HepG2 (cell line): ENCODE measurements at regions not wholly inside any gene's neighbourhood (a gene's known extent, or its start where the extent isn't known, plus 50 kb on each side); places are given as distances from the start of the nearest gene placed in this dataset.

ENCODE experiments used
- ATAC-seq: fragments of 200-7000 bp; cut with Tn5 transposase; 3 replicates; pipeline ENCODE4 v1.9.1; 2020; ENCODE audit warnings: mild to moderate bottlenecking, moderate library complexity
- BruUV-seq: library from RNA; stranded (reverse); fragments of 400-500 nt; replicated peaks from 2 replicates; lab custom pipeline; 2021; lab: Mats Ljungman, UMichigan
- CTCF ChIA-PET: fragments of 300-600 bp; formaldehyde crosslinking; extraction: SDS; loops from one replicate; lab custom pipeline; 2021; ENCODE audit warnings: low total read pairs, inconsistent platforms, low intra/inter-chr PET ratio; lab: Yijun Ruan, JAX
- POLR2A ChIA-PET: fragments of 350-600 bp; sonication (Branson Sonifier 250); formaldehyde crosslinking; loops from one replicate; lab custom pipeline; 2020; ENCODE audit warnings: antibody characterized with exemption, inconsistent platforms; lab: Yijun Ruan, JAX
- DNase-seq: peaks from one replicate; pipeline ENCODE4 v3.0.0-alpha.2; 2015; ENCODE audit warnings: low spot score
- FAIRE-seq: peaks from 3 replicates; lab custom pipeline; 2011; peaks lifted over from hg19 to GRCh38; lab: Jason Lieb, UNC
- H2AFZ ChIP-seq: one replicate; pipeline ENCODE4 v1.6.1; 2011; ENCODE audit warnings: low read length, inconsistent platforms
- H3K27ac ChIP-seq: fragments of 300-600 bp; 3 replicates; pipeline ENCODE4 v1.8.0; 2011; ENCODE audit warnings: mixed run types, mild to moderate bottlenecking, mixed read lengths, low read length, inconsistent platforms; ENCODE audit not compliant: insufficient read depth; ENCODE audit errors: extremely low read length
- H3K27me3 ChIP-seq, 2 experiments: fragments of 200-600 bp in 1 of 2; 2 replicates in 1 of 2; 3 replicates in 1 of 2; pipeline versions ENCODE4 v1.6.0 to v1.8.0; 2011; ENCODE audit warnings: low read length in 2 of 2, mild to moderate bottlenecking in 2 of 2, moderate library complexity in 2 of 2, inconsistent platforms in 1 of 2; ENCODE audit not compliant: insufficient read depth in 2 of 2, control insufficient read depth in 1 of 2
- H3K36me3 ChIP-seq, 2 experiments: fragments of 200-600 bp in 1 of 2; replicated peaks in 1 of 2; 2 replicates in 1 of 2; 3 replicates in 1 of 2; pipeline versions ENCODE4 v1.5.1 to v1.8.0; 2011; ENCODE audit warnings: low read length in 2 of 2, inconsistent platforms in 1 of 2; ENCODE audit not compliant: insufficient read depth in 2 of 2, control insufficient read depth in 1 of 2
- H3K4me1 ChIP-seq: 2 replicates; pipeline ENCODE4 v1.5.1; 2012; ENCODE audit warnings: low read length, inconsistent platforms; ENCODE audit not compliant: insufficient read depth
- H3K4me2 ChIP-seq: 2 replicates; pipeline ENCODE4 v1.6.0; 2011; ENCODE audit warnings: low read depth, low read length, inconsistent platforms
- H3K4me3 ChIP-seq, 3 experiments: fragments of 200-600 bp in 1 of 3; sonication (generic), shearing (Covaris generic) in 1 of 3; replicated peaks in 1 of 3; 2 replicates each; pipeline ENCODE4 v1.5.1; 2011 to 2016; ENCODE audit warnings: low read length in 3 of 3, inconsistent platforms in 2 of 3, low read depth in 2 of 3, mild to moderate bottlenecking in 2 of 3, control low read depth in 1 of 3, mixed read lengths in 1 of 3; ENCODE audit not compliant: insufficient read depth in 1 of 3
- H3K79me2 ChIP-seq: one replicate; pipeline ENCODE4 v1.6.1; 2011; ENCODE audit warnings: low read length, inconsistent platforms; ENCODE audit not compliant: insufficient read depth
- H3K9ac ChIP-seq: 2 replicates; pipeline ENCODE4 v1.6.0; 2011; ENCODE audit warnings: mild to moderate bottlenecking, low read depth, low read length, inconsistent platforms; ENCODE audit not compliant: insufficient read depth
- H3K9me3 ChIP-seq: 2 replicates; pipeline ENCODE4 v1.5.1; 2012; ENCODE audit warnings: mild to moderate bottlenecking, low read length
- H4K20me1 ChIP-seq: 2 replicates; pipeline ENCODE4 v1.6.0; 2011; ENCODE audit warnings: inconsistent platforms, mild to moderate bottlenecking, low read length, moderate library complexity; ENCODE audit not compliant: insufficient read depth
- KDM4B ChIP-seq: sonication (generic); formaldehyde crosslinking; IDR thresholded peaks from 2 replicates; pipeline ENCODE4 v1.4.0; 2020; ENCODE audit warnings: missing genetic modification reagents
- PREB ChIP-seq: sonication (generic); formaldehyde crosslinking; IDR thresholded peaks from 2 replicates; pipeline ENCODE4 v1.4.0; 2020; ENCODE audit warnings: missing genetic modification reagents
- RFX1 ChIP-seq: fragments of 450-650 bp; IDR thresholded peaks from 2 replicates; pipeline ENCODE4 v1.6.1; 2017
- SATB2 ChIP-seq: sonication (generic); formaldehyde crosslinking; IDR thresholded peaks from 2 replicates; pipeline ENCODE4 v1.5.0; 2020; ENCODE audit warnings: missing genetic modification reagents
- THAP11 ChIP-seq: IDR thresholded peaks from 2 replicates; pipeline ENCODE4 v1.6.1; 2016; ENCODE audit warnings: missing biosample characterization, missing genetic modification reagents
- ZNF180 ChIP-seq: sonication (generic); formaldehyde crosslinking; IDR thresholded peaks from 2 replicates; pipeline ENCODE4 v1.4.0; 2020; ENCODE audit warnings: low read depth, missing genetic modification reagents, borderline replicate concordance
- ZNF441 ChIP-seq: sonication (generic); formaldehyde crosslinking; IDR thresholded peaks from 2 replicates; pipeline ENCODE4 v1.7.0; 2021; ENCODE audit warnings: missing genetic modification reagents, borderline replicate concordance
- ZNF615 ChIP-seq: sonication (generic); formaldehyde crosslinking; IDR thresholded peaks from 2 replicates; pipeline ENCODE4 v1.5.0; 2020; ENCODE audit warnings: mild to moderate bottlenecking, missing genetic modification reagents, borderline replicate concordance
- ZSCAN25 ChIP-seq: sonication (generic); formaldehyde crosslinking; IDR thresholded peaks from 2 replicates; pipeline ENCODE4 v1.8.0; 2022; ENCODE audit warnings: mild to moderate bottlenecking, missing genetic modification reagents
- ZSCAN9 ChIP-seq: IDR thresholded peaks from 2 replicates; pipeline ENCODE4 v1.6.1; 2016; ENCODE audit warnings: borderline replicate concordance
- WGBS: methylation state at CpG from one replicate; pipeline ENCODE4 v1.1.6; 2017; ENCODE audit warnings: low lambda C conversion rate; 5-methylcytosine and 5-hydroxymethylcytosine counted together
- in situ Hi-C: cut with HindIII; loops from 2 replicates; pipeline ENCODE4 v1.10.0; 2017; ENCODE audit warnings: low pct_unique_long_range_greater_than_20kb; ENCODE audit not compliant: extremely low pct_ligation_motif_present
- intact Hi-C: fragments of 100-400 bp; cut with micrococcal nuclease; formaldehyde crosslinking; loops from one replicate; pipeline ENCODE4 v1.10.0; 2022; ENCODE audit not compliant: unreplicated experiment
- TF ChIP-seq, protein P1 (sequence below): sonication (generic); formaldehyde crosslinking; IDR thresholded peaks from 2 replicates; pipeline ENCODE4 v1.4.0; 2020; ENCODE audit warnings: missing genetic modification reagents

- Histone ChIP-seq H3K4me1 (no peaks in the 10 kb centered on the region), H3K9ac (no peak overlapping the region), H3K4me3 (no peak overlapping the region), H3K4me2 (no peak overlapping the region), H3K36me3 (no peaks in the 10 kb centered on the region), H3K27me3 (no peaks in the 10 kb centered on the region; a peak in 1 of 5 replicates), H3K9me3 (peaks cover 70% of the 10 kb centered on the region), H3K27ac (no peak overlapping the region), H3K79me2 (no peaks in the 10 kb centered on the region), H2AFZ (no peak overlapping the region), H4K20me1 (no peaks in the 10 kb centered on the region)
- in situ Hi-C loops (no loop called here), intact Hi-C loops (no loop called here)
- POLR2A ChIA-PET, result no interaction called here
- FAIRE-seq (no peak), ATAC-seq (no peak), DNase-seq (no peak)
- no TSS peak for BruUV-seq
- no peak for TF ChIP-seq RFX1
- TF ChIP-seq, protein P1, sequence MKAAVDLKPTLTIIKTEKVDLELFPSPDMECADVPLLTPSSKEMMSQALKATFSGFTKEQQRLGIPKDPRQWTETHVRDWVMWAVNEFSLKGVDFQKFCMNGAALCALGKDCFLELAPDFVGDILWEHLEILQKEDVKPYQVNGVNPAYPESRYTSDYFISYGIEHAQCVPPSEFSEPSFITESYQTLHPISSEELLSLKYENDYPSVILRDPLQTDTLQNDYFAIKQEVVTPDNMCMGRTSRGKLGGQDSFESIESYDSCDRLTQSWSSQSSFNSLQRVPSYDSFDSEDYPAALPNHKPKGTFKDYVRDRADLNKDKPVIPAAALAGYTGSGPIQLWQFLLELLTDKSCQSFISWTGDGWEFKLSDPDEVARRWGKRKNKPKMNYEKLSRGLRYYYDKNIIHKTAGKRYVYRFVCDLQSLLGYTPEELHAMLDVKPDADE, result no peak
- CTCF ChIA-PET, result no interaction called here
- WGBS, result 0% methylated on average over 1 of the region's 2 CpGs
Observed at GRCh38 chr10:109173121-109173520, 750.2 kb downstream of the XPNPEP1 start.

- no peaks in the 10 kb centered on the region for H3K79me2 ChIP-seq
- no peak overlapping the region for H3K4me3 ChIP-seq
- no peaks in the 10 kb centered on the region for H3K4me1 ChIP-seq
- CTCF ChIA-PET, result no interaction called here
- no peak overlapping the region for H3K27ac ChIP-seq
- H3K27me3 ChIP-seq, result no peaks in the 10 kb centered on the region
- BruUV-seq, result no TSS peak
- H3K9ac ChIP-seq, result no peak overlapping the region
- POLR2A ChIA-PET, result no interaction called here
- ATAC-seq (no peak), DNase-seq (no peak), FAIRE-seq (no peak)
- intact Hi-C loops (no loop called here), in situ Hi-C loops (no loop called here)
- TF ChIP-seq SATB2, result no peak
- TF ChIP-seq ZNF441, result no peak
- TF ChIP-seq ZNF180 (CRISPR knock-in tag), result no peak
- no peak for TF ChIP-seq ZSCAN9
- no peak for TF ChIP-seq KDM4B (CRISPR knock-in tag)
- TF ChIP-seq PREB (CRISPR knock-in tag), result no peak
- TF ChIP-seq THAP11 (CRISPR knock-in tag), result no peak
- TF ChIP-seq ZSCAN25 (CRISPR knock-in tag), result no peak
- no peak for TF ChIP-seq ZNF615 (CRISPR knock-in tag)
- H3K9me3 ChIP-seq, result peaks cover 80% of the 10 kb centered on the region
- H2AFZ ChIP-seq, result no peak overlapping the region
- no peak overlapping the region for H3K4me2 ChIP-seq
- no peaks in the 10 kb centered on the region for H4K20me1 ChIP-seq
- no peaks in the 10 kb centered on the region for H3K36me3 ChIP-seq
Observed at GRCh38 chr10:109166935-109167334, 756.4 kb downstream of the XPNPEP1 start.
